IMR-90 (cell line): ENCODE measurements at regions not wholly inside any gene's neighbourhood (a gene's known extent, or its start where the extent isn't known, plus 50 kb on each side); places are given as distances from the start of the nearest gene placed in this dataset.

Experiments used
- ATAC-seq: fragments of 200-7000 bp; cut with Tn5 transposase; 2 replicates; pipeline ENCODE4 v1.9.1; 2020; ENCODE audit warnings: low read depth, mild to moderate bottlenecking, moderate library complexity
- BruUV-seq: library from RNA; stranded (reverse); fragments of 400-500 nt; replicated peaks from 2 replicates; lab custom pipeline; 2021; lab: Mats Ljungman, UMichigan
- CTCF ChIA-PET: fragments of 300-600 bp; formaldehyde crosslinking; extraction: SDS; loops from one replicate; lab custom pipeline; 2021; ENCODE audit warnings: antibody characterized with exemption; lab: Yijun Ruan, JAX
- POLR2A ChIA-PET: fragments of 300-600 bp; sonication (Branson Sonifier 250); formaldehyde crosslinking; loops from one replicate; lab custom pipeline; 2022; ENCODE audit warnings: antibody characterized with exemption; ENCODE audit not compliant: unreplicated experiment; lab: Charles Lee
- DNase-seq: peaks from one replicate; pipeline ENCODE4 v3.0.0; 2013
- H2AFZ ChIP-seq: replicated peaks from 2 replicates; pipeline ENCODE3; 2013; ENCODE audit warnings: low read length, mild to moderate bottlenecking; ENCODE audit not compliant: poor library complexity
- H2AK5ac ChIP-seq: 2 replicates; pipeline ENCODE4 v1.6.1; 2013; ENCODE audit warnings: low read depth, low read length, inconsistent platforms
- H2AK9ac ChIP-seq: replicated peaks from 2 replicates; pipeline ENCODE3; 2013; ENCODE audit warnings: mild to moderate bottlenecking, low read depth, low read length, moderate library complexity; ENCODE audit not compliant: poor library complexity
- H2BK120ac ChIP-seq: 2 replicates; pipeline ENCODE4 v1.6.1; 2013; ENCODE audit warnings: low read depth, low read length, inconsistent platforms
- H2BK15ac ChIP-seq: 3 replicates; pipeline ENCODE4 v1.6.1; 2013; ENCODE audit warnings: low read depth, low read length, inconsistent platforms
- H2BK20ac ChIP-seq: 2 replicates; pipeline ENCODE4 v1.6.1; 2013; ENCODE audit warnings: low read depth, mild to moderate bottlenecking, inconsistent platforms, low read length, moderate library complexity
- H2BK5ac ChIP-seq: 2 replicates; pipeline ENCODE4 v1.6.1; 2013; ENCODE audit warnings: mild to moderate bottlenecking, low read depth, low read length, inconsistent platforms; ENCODE audit not compliant: poor library complexity, severe bottlenecking
- H3K14ac ChIP-seq: replicated peaks from 2 replicates; pipeline ENCODE4 v1.6.1; 2013; ENCODE audit warnings: low read depth, low read length, inconsistent platforms
- H3K18ac ChIP-seq: 2 replicates; pipeline ENCODE4 v1.6.1; 2013; ENCODE audit warnings: low read depth, low read length, control low read depth
- H3K23ac ChIP-seq: 2 replicates; pipeline ENCODE4 v1.6.1; 2013; ENCODE audit warnings: low read depth, low read length, inconsistent platforms
- H3K27ac ChIP-seq: 2 replicates; pipeline ENCODE4 v1.5.1; 2013; ENCODE audit warnings: mild to moderate bottlenecking, control low read depth, low read length; ENCODE audit not compliant: insufficient read depth
- H3K27me3 ChIP-seq: 2 replicates; pipeline ENCODE4 v1.6.1; 2013; ENCODE audit warnings: low read length; ENCODE audit not compliant: control insufficient read depth, insufficient read depth
- H3K36me3 ChIP-seq: 2 replicates; pipeline ENCODE4 v1.6.1; 2013; ENCODE audit warnings: low read length, mixed read lengths; ENCODE audit not compliant: control insufficient read depth, insufficient read depth
- H3K4ac ChIP-seq: 2 replicates; pipeline ENCODE4 v1.6.1; 2013; ENCODE audit warnings: low read depth, low read length, inconsistent platforms
- H3K4me1 ChIP-seq: 2 replicates; pipeline ENCODE4 v1.6.1; 2013; ENCODE audit warnings: low read length, mixed read lengths; ENCODE audit not compliant: control insufficient read depth, insufficient read depth
- H3K4me2 ChIP-seq: 2 replicates; pipeline ENCODE4 v1.6.1; 2013; ENCODE audit warnings: low read depth, mild to moderate bottlenecking, control low read depth, low read length, moderate library complexity
- H3K4me3 ChIP-seq: 2 replicates; pipeline ENCODE4 v1.5.1; 2013; ENCODE audit warnings: low read depth, mild to moderate bottlenecking, control low read depth, low read length, moderate library complexity; ENCODE audit not compliant: insufficient read depth
- H3K56ac ChIP-seq: 2 replicates; pipeline ENCODE4 v1.6.1; 2013; ENCODE audit warnings: low read length, inconsistent platforms; ENCODE audit not compliant: insufficient read depth; ENCODE audit errors: extremely low read depth
- H3K79me1 ChIP-seq, 2 experiments: 2 replicates each; pipeline ENCODE4 v1.6.1; 2013; ENCODE audit warnings: low read length in 2 of 2, inconsistent platforms in 1 of 2, low read depth in 1 of 2
- H3K9ac ChIP-seq: 2 replicates; pipeline ENCODE4 v1.6.1; 2013; ENCODE audit warnings: low read depth, low read length, control low read depth
- H3K9me1 ChIP-seq: 2 replicates; pipeline ENCODE4 v1.6.1; 2013; ENCODE audit warnings: low read length, inconsistent platforms; ENCODE audit not compliant: insufficient read depth
- H3K9me3 ChIP-seq: 2 replicates; pipeline ENCODE4 v1.6.1; 2013; ENCODE audit warnings: low read length; ENCODE audit not compliant: control insufficient read depth, insufficient read depth
- H4K20me1 ChIP-seq: 2 replicates; pipeline ENCODE4 v1.6.1; 2013; ENCODE audit warnings: low read length, inconsistent platforms; ENCODE audit not compliant: insufficient read depth
- H4K5ac ChIP-seq: 2 replicates; pipeline ENCODE4 v1.6.1; 2013; ENCODE audit warnings: mild to moderate bottlenecking, low read depth, low read length, control low read depth
- H4K8ac ChIP-seq, 2 experiments: 2 replicates each; pipeline ENCODE4 v1.6.1; 2013; ENCODE audit warnings: low read depth in 2 of 2, low read length in 2 of 2, control low read depth in 1 of 2, inconsistent platforms in 1 of 2
- H4K91ac ChIP-seq: 2 replicates; pipeline ENCODE4 v1.6.1; 2013; ENCODE audit warnings: low read depth, low read length, inconsistent platforms; ENCODE audit not compliant: insufficient read depth
- BHLHE40 ChIP-seq: fragments of 150-350 bp; IDR thresholded peaks from 2 replicates; pipeline ENCODE4 v1.6.1; 2016; ENCODE audit warnings: mild to moderate bottlenecking, low read depth, low read length
- CEBPB ChIP-seq: IDR thresholded peaks from 2 replicates; pipeline ENCODE4 v1.6.1; 2012; ENCODE audit warnings: low read depth, low read length, improper control_type of control experiment
- ELK1 ChIP-seq: fragments of 150-350 bp; IDR thresholded peaks from 2 replicates; pipeline ENCODE4 v1.6.1; 2016; ENCODE audit warnings: low read depth, mild to moderate bottlenecking, low read length, moderate library complexity, borderline replicate concordance
- FOS ChIP-seq: fragments of 150-350 bp; IDR thresholded peaks from 2 replicates; pipeline ENCODE4 v1.6.1; 2016; ENCODE audit warnings: low read depth, low read length
- MAFK ChIP-seq: IDR thresholded peaks from 2 replicates; pipeline ENCODE4 v1.6.1; 2012; ENCODE audit warnings: low read depth, low read length, improper control_type of control experiment
- MXI1 ChIP-seq: IDR thresholded peaks from 2 replicates; pipeline ENCODE4 v1.6.1; 2012; ENCODE audit warnings: low read depth, mild to moderate bottlenecking, low read length, moderate library complexity, borderline replicate concordance
- NFE2L2 ChIP-seq: fragments of 150-350 bp; IDR thresholded peaks from 2 replicates; pipeline ENCODE4 v1.6.1; 2016; ENCODE audit warnings: low read depth, mild to moderate bottlenecking, low read length
- POLR2A ChIP-seq: IDR thresholded peaks from 2 replicates; pipeline ENCODE4 v1.6.1; 2012; ENCODE audit warnings: mild to moderate bottlenecking, low read depth, low read length
- RAD21 ChIP-seq: IDR thresholded peaks from 2 replicates; pipeline ENCODE4 v1.6.1; 2012; ENCODE audit warnings: low read length, improper control_type of control experiment
- RCOR1 ChIP-seq: IDR thresholded peaks from 2 replicates; pipeline ENCODE4 v1.6.1; 2012; ENCODE audit warnings: mild to moderate bottlenecking, low read length, improper control_type of control experiment; ENCODE audit not compliant: insufficient replicate concordance
- RFX5 ChIP-seq: IDR thresholded peaks from 2 replicates; pipeline ENCODE4 v1.8.0; 2012; ENCODE audit warnings: low read depth, mild to moderate bottlenecking, low read length, moderate library complexity
- WGBS, 2 experiments: methylation state at CpG; one replicate each; pipeline versions ENCODE4 v1.1.5 to v1.1.7; 2013; ENCODE audit warnings: missing lambda C conversion rate in 2 of 2; ENCODE audit not compliant: insufficient read length in 1 of 2; ENCODE audit errors: extremely low coverage in 2 of 2; 5-methylcytosine and 5-hydroxymethylcytosine counted together
- dilution Hi-C: fragments of 300-500 bp; cut with HindIII; formaldehyde crosslinking; loops from one replicate; pipeline ENCODE4 v1.14.3; 2018; ENCODE audit warnings: low sequenced_read_pairs; ENCODE audit not compliant: unreplicated experiment
- in situ Hi-C: fragments of 300-500 bp; cut with MboI; formaldehyde crosslinking; loops from 3 replicates; pipeline ENCODE4 v1.14.3; 2019; ENCODE audit warnings: low sequenced_read_pairs, inconsistent platforms, mixed read lengths
- intact Hi-C: fragments of 100-400 bp; cut with micrococcal nuclease; formaldehyde crosslinking; loops from 2 replicates; pipeline ENCODE4 v1.10.0; 2022

- no peak overlapping the region for H2AFZ ChIP-seq
- in situ Hi-C loops: no loop called here
- H3K36me3 ChIP-seq: no peaks in the 10 kb centered on the region
- intact Hi-C loops: no loop called here
- peaks cover 12% of the 10 kb centered on the region for H3K9me3 ChIP-seq
- ChIA-PET CTCF (no interaction called here), POLR2A (no interaction called here)
- H2AK5ac ChIP-seq: no peak overlapping the region
- ATAC-seq (no peak), DNase-seq (no peak)
- H3K23ac ChIP-seq: no peak overlapping the region
- no peak overlapping the region for H3K4me2 ChIP-seq
- H3K4ac ChIP-seq: no peak overlapping the region
- no peaks in the 10 kb centered on the region for H3K27me3 ChIP-seq
- TF ChIP-seq RCOR1 (no peak), ELK1 (no peak), CEBPB (no peak), MXI1 (no peak), RAD21 (no peak), FOS (no peak), NFE2L2 (no peak), MAFK (no peak), RFX5 (no peak), POLR2A (no peak), BHLHE40 (no peak)
- no peak overlapping the region for H4K5ac ChIP-seq
- no peaks in the 10 kb centered on the region for H3K4me1 ChIP-seq
- H3K14ac ChIP-seq: no peak overlapping the region
- BruUV-seq: no TSS peak
- no peak overlapping the region for H2AK9ac ChIP-seq
- no peaks in the 10 kb centered on the region for H3K9me1 ChIP-seq
- H2BK15ac ChIP-seq: no peak overlapping the region
- H3K4me3 ChIP-seq: no peak overlapping the region
- H3K56ac ChIP-seq: no peak overlapping the region
- no peak overlapping the region for H3K18ac ChIP-seq
- 100% methylated on average over 1 of the region's 11 CpGs; no CpG with 5 or more reads in 1 of the 2 experiments for WGBS, 2 experiments
- H2BK20ac ChIP-seq: no peak overlapping the region
- H2BK120ac ChIP-seq: no peak overlapping the region
- no peak overlapping the region for H2BK5ac ChIP-seq
- H3K9ac ChIP-seq: no peak overlapping the region
- H4K8ac ChIP-seq: no peak overlapping the region
- no peaks in the 10 kb centered on the region for H3K79me1 ChIP-seq
- H4K20me1 ChIP-seq: no peaks in the 10 kb centered on the region
- no peak overlapping the region for H3K27ac ChIP-seq
- no peak overlapping the region for H4K91ac ChIP-seq
- dilution Hi-C loops: no loop called here
These were observed 160.5 kb downstream of the TEX29 start for GRCh38 chr13:111480976-111481375.
